Iris pigment epithelial cell (primary cell): ENCODE measurements at regions not wholly inside any gene's neighbourhood (a gene's known extent, or its start where the extent isn't known, plus 50 kb on each side); places are given as distances from the start of the nearest gene placed in this dataset.

ENCODE experiments used
- DNase-seq: peaks from one replicate; pipeline ENCODE4 v3.0.0-alpha.2; 2011; ENCODE audit warnings: low read depth

DNA sequence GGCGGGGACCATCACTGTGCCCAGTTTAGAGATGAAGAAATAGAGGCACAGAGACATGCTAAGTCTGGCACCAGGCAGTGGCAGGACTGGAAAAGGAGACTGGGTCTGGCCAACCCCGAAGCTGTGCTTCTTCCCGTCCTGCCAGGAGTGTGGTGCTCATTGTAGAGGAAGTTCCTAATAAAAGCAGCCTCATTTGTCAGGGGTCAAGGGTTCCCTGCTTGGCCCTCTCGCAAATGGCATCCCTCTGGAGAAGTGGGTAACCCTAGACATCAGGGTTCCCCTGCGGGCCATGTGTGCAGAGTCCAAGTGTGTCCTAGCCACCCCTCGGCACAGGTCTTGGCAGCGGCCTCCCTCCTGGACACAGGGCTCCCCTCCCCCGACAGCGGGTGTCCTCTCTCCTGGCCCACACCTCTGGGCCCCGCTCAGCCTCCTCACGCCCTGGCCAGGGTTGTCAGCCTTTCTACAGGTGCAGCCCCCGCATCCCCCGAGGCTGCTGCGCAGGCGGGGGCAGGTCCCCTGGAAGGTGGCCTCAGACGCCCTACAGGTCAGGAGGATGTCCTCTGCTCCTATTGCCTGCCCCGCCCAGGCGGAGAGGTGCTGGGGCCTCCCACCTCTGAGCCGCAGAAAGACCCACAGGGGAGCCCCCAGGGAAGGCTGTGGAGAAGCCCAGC is 61.8 kb upstream of the PRR20G start:
- no peak for DNase-seq

- DNase-seq = no peak
Measured at GRCh38 chr3:127342735-127343134, 54.9 kb upstream of the PRR20G start.

DNA sequence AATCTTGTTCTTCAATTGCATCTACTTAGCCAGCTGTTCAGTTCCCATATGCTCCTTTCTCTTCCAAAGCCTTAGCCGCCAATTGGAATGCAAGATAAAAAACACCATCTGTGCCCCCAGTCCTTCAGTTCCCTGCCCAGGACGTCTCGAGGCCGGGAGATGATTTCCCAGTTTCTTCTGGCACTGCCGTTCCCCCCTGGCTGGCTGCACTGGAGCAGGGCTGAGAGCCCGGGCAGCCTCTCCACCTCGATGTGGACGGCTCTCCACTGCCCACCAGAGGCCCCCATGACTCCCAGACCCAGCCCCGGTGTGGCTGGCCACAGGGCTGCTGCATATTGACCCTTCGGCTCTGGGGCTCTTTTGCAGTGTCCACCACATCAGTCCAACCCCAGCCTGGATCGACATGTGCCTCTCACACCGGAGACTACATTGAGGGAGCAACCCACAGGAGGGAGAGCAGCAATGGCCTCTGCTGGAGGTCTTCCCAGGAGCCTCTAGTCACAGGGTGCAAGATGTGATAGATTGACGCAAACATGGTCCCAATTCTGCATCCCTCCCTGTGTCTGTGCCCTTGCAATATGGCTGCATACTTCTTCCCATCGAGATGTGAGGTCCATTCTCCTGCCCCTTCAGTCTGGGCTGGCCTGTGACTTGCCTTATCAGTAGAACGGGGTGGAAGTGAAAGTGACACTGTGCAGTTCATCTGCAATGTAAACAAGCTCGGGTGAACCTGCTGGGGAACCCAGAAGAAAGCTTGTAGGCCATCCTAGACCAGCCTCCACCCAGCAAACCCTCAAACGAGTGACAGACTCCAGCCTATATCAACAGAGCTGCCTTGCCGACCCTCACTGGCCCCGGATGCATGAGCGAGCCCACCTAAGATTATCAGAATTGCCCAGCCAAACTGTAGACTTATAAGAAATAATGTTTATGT is 52.3 kb upstream of the PRR20G start:
- DNase-seq = no peak

GRCh38 chr3:127339016-127339415 is 51.2 kb upstream of the PRR20G start:
- no peak for DNase-seq

GRCh38 chr3:127337911-127338531 is 50.2 kb upstream of the PRR20G start:
- no peak for DNase-seq
